ENCODE measurements at regions not wholly inside any gene's neighbourhood (a gene's known extent, or its start where the extent isn't known, plus 50 kb on each side); places are given as distances from the start of the nearest gene placed in this dataset.

GRCh38 chrX:114332766-114333165 is 251.1 kb upstream of the HTR2C start:
- no peak for DNase-seq

- no peak for DNase-seq
These were observed 249.4 kb upstream of the HTR2C start for GRCh38 chrX:114334473-114334982.

DNA sequence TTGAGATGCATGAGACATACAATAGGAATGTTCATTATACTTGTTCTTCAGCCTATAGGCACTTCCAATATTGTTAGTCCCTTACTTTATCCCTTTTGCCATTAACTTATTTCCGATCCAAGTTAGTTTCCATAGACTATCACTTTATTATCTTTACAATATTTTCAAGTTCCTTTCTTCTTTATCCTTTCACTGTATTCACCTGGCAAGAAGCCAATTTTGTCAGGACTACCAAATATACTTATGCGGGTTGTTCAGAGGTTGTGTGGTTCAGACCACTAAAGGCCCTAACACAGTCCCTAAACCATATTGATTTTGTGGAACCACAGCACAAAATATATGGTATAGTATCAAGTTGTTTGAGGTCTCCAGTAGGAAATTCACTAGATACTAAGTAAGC is 245.0 kb upstream of the HTR2C start:
- no peak for DNase-seq

DNA sequence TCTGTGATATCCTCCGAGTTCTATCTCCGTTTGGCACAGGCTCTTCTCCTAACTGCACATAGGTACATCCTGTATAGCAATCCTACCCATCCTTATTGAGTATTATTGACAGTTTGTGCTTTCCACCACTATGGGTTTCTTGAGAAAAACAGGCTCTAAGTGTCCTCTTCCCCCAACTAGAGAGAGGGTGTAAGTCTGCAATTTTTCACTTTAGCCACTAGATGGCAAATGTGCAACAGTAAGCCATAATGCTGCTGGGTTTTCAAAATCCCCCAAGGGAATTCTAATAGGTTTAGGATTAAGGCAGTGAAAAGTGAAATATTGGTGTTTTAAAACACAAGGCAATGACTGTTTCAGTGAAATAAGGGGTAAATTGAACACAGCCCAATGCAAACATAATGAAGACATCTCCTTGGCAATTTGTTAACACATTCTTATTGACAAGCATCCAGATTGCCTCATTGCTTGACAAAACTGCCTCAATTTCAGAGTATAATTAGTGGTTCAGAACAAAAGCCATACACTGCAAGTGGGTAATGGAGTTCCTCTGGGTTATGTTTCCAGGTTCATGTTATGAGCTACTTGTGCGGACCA is 239.0 kb upstream of the HTR2C start:
- DNase-seq = peak; percentile 4 to 13

- DNase-seq = no peak
These were observed 222.7 kb upstream of the HTR2C start for GRCh38 chrX:114361076-114361725.

DNA sequence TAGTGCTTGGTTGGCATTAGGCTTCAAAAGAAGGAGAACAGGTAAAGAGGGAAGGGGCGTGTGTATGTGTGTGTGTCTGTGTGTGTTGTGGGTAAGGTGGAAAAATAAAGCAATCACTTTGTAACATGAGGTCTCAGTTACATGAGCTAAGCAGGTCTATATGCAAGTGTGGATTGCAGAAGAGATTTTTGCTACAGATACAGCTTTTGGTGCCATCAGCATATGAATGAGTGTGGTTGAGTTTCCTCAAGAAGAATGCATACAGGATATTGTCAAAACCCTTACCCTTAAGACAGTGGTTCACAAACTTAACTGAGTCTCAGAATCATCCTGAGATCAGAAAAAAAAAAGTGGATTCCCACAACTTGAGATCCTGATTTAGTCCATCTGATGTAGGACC is 220.5 kb upstream of the HTR2C start:
- DNase-seq = no peak

GRCh38 chrX:114365065-114365834 is 218.6 kb upstream of the HTR2C start:
- DNase-seq = no peak

DNA sequence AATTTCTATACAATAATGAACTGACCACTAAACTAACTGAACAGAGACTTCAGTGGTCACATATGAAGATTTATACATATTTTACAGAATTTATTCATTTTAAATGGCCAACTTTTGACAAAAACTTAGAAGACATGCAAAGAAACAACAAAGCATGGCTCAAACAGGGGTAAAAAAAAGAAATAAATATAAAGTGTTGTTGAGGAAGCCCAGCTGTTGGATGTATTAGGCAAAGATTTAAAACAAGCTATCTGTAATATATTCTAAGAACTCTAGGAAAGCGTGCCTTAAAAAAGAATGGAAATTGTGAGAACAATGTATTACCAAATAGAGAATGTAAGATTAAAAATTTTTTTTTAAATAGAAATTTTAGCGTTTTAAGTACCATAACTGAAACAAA is 210.9 kb upstream of the HTR2C start:
- DNase-seq = no peak

DNA sequence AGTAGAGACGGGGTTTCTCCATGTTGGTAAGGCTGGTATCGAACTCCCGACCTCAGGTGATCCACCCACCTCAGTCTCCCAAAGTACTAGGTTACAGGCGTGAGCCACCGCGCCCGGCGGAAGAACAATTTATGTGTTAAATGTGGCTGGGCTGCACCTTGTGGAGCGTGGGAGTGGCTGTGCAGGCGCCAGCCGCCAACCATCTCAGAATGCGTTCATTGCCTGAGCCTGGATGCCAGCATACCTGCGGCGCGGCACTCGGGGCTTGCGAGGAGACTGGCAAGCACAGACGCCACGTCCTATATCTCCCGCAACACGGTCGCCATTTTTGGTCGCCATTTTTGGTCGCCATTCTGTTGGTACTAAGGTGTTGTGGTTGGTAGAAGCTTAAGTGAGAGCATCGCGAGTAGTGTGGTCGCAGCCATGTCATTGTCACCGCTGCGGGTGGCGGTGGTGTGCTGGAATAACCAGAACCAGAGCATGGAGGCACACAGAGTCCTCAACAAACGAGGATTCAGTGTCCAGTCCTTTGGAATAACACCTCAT is 193.6 kb upstream of the HTR2C start:
- DNase-seq = no peak
